Endothelial cell of umbilical vein (primary cell): ENCODE measurements at regions not wholly inside any gene's neighbourhood (a gene's known extent, or its start where the extent isn't known, plus 50 kb on each side); places are given as distances from the start of the nearest gene placed in this dataset.

Experiments used
- CTCF ChIP-seq, 2 donors: IDR thresholded peaks; 1 replicate in 1 of 2; 2 replicates in 1 of 2; pipeline ENCODE4 v1.5.1; 2011; ENCODE audit warnings: low read length in 2 of 2, mild to moderate bottlenecking in 2 of 2, moderate library complexity in 2 of 2, control low read depth in 1 of 2, inconsistent platforms in 1 of 2, low read depth in 1 of 2; ENCODE audit not compliant: insufficient read depth in 1 of 2; ENCODE audit errors: extremely low read depth in 1 of 2
- EZH2 ChIP-seq: IDR thresholded peaks from 2 replicates; pipeline ENCODE4 v1.6.1; 2012; ENCODE audit warnings: borderline replicate concordance, low read depth, mild to moderate bottlenecking, moderate library complexity, low read length, inconsistent platforms; ENCODE audit not compliant: severe bottlenecking
- MAX ChIP-seq: IDR thresholded peaks from 2 replicates; pipeline ENCODE4 v1.6.1; 2011; ENCODE audit not compliant: insufficient read depth, insufficient read length
- MYC ChIP-seq: IDR thresholded peaks from one replicate; pipeline ENCODE4 v1.6.1; 2011; ENCODE audit warnings: mild to moderate bottlenecking, low read depth, low read length

GRCh38 chr4:182188622-182189021 is 54.6 kb upstream of the TENM3 start:
- no peak for TF ChIP-seq MYC
- no peak for TF ChIP-seq CTCF (IDR thresholded peaks at IDR 0.05; ENCODE audit: extremely low read depth in 1 of 2, insufficient read depth in 1 of 2, low read depth in 1 of 2, low read length in 2 of 2)
- TF ChIP-seq EZH2, result no peak
- TF ChIP-seq MAX, result no peak
